Activated CD8-positive, alpha-beta memory T cell treated with anti-CD3 and anti-CD28 coated beads, Interleukin-2, amount 50 U/mL, for 24 hours (primary cell): ENCODE measurements at regions not wholly inside any gene's neighbourhood (a gene's known extent, or its start where the extent isn't known, plus 50 kb on each side); places are given as distances from the start of the nearest gene placed in this dataset.
"Not testable (repeated sequence)": the region's sequence is repeated elsewhere in the genome, so short reads cannot be mapped to it uniquely, and the experiment has no call there.

ENCODE experiments used
- DNase-seq: peaks from one replicate; pipeline ENCODE4 v3.0.0-alpha.2; 2020; ENCODE audit errors: extremely low read depth

GRCh38 chr6:147667082-147667481 is 158.6 kb downstream of the SAMD5 start:
- DNase-seq, result no peak

- DNase-seq, result no peak
These were observed 165.6 kb downstream of the SAMD5 start for GRCh38 chr6:147674099-147674498.

DNA sequence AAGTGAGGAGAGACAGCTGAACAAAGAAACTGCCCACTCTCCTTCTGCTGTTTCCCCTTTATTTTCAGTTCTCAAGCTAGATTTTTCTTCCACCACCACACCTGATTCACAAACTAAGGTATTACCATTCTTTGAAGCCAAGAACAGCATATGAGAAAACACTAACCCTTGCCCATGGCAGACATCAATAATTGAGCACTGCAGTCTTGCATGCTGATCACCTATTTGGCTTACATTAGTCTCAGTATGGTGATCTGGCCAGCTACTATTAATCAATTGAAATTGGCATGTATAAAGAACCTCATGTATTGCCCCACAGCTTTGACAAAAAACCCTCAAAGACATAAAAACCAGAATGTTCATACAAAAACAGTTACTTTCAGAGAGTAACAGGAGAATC is 166.3 kb downstream of the SAMD5 start:
- no peak for DNase-seq

DNA sequence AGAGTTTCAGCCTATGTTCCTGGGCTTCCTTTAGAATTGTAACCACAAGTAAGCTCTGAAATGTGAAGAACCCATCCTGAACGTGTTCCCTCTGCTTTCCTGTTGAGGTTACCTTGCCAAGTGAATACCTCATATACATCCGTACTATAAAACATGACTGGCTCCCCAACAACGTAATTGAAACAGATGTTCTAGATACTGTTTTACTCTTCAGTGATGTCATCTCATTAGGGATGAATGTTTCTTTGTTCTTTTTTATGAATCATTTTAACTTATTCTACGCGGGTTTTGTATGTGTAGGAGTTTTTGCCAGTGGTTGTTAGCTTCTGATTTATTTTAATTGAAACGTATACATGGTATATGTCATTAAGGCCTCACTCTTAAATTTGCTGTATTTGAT is 166.8 kb downstream of the SAMD5 start:
- DNase-seq, result no peak

DNA sequence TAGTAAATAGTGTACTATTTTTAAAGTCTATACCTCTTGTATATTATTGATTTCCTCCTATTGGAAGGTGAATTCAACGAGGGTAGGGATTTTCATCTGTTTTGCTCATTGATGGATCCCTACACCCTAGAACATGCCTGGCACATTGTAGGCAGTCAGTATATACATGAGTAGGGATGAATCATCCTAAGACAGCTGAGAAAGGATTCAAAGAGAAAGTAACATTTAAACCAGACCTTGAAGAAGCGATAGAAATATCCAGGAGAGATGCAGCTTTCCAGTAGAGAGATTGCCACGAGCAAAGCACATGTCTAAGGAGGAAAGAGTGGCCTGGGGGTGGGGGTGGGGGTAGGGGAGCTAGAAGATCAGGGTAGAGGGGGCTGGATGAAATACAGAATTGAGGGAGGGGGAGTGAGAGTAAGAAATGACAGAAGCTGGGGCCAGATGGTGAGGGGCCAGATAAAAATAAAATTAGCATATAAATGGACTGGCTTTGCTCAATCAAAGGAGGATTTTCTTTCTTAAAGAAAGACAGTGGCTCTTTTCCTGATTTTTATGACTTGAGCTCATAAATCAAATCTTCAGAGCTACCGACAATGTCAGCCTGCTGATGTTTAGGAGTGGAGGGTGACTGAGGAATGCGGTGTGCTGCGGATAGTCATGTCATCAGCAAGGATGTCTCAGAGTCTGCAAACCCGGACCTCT is 168.2 kb downstream of the SAMD5 start:
- DNase-seq, result no peak

- no peak for DNase-seq
These were observed 169.2 kb downstream of the SAMD5 start for GRCh38 chr6:147677647-147678046.

DNA sequence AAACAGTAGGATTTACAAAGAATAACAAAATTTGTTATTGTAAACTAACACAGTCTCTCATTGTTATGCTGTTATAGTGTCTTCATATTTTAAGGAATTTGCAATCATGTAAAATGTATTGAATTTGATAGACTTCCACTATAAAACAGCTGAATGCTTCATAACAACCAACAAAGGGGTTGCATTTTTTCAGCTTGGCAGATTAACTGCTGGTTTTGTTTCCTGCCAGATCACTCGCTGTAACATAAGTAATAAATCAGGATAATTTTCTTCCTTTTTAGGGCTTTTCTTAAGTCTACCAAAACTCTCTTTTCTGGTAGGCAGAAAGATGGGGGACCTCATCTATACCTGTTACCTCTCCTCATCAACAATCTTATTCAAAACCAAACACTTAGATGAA is 169.8 kb downstream of the SAMD5 start:
- DNase-seq, result no peak

DNA sequence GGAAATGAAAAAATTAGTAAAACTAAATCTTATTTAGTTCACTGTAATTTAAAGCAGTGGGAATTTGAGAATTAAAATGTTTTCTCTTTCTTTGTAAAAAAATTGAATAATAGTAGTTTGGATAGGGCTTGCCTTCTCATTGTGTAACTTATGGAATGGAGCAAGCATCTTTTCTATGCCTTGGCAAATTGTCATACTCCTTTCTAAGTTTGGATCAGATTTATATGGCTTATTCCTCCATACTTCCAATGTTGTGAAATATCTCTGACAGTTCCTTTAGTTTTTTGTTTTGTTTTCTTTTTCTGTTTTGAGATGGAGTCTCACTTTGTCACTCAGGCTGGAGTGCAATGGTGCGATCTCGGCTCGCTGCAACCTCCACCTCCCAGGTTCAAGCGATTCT is 176.4 kb downstream of the SAMD5 start:
- DNase-seq, result no peak

DNA sequence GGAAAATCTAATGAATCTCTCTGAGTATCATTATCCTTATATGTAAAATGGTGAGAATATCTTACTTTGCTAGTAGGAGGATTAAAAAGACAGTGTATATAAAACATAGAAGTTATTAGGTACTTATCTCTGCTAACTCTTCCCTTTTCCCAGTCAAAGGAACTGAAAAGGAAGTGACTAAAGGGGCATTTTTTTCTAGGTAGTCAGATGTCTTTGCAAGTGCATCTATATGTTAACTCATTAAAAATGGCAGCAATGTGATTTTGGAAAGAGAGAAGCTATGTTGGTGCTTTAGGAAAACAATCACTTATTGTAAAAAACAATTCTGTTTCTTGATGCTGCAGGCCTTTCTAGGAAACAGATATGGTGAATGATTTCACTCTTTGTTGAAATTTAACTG is 180.9 kb downstream of the SAMD5 start:
- no peak for DNase-seq

DNA sequence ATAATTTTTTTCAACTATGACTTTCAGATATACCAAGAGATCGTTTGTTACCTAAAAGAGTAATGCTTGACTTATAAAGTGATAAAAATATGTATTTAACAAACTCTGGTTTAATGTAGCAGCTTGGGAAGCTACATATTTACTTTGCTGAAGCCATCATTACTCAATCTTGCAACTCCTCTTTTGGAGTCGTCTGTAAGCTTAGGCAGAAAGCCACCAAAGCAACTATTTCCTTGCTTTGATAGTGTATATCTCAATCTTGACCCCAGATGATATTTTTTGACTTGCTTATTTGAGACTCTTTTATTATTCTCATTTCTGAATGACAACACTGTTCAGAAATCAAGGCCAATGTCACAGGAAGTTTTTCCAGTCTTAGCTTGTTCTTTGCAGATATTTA is 183.0 kb downstream of the SAMD5 start:
- no peak for DNase-seq

DNA sequence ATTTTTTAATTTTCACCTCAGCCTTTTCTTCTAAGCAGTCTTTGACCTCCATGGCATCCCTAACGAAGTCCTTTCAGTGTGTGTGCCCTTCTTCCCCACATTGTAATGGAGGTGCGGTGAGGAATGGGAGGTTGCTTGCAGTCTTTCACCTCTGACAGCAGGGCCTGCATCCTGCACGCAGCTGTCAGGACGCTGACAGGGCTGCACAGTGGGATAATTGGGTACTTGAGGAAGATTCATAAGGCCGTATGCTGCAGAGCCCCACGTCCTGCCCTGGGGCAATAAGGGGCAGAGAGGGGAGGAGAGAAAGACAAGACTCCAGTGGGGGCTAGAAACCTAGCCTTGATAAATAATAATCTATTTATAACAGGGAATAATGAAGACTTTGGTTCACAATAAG is 184.7 kb downstream of the SAMD5 start:
- DNase-seq, result no peak

GRCh38 chr6:147694556-147694955 is 186.1 kb downstream of the SAMD5 start:
- not testable (repeated sequence) for DNase-seq

DNA sequence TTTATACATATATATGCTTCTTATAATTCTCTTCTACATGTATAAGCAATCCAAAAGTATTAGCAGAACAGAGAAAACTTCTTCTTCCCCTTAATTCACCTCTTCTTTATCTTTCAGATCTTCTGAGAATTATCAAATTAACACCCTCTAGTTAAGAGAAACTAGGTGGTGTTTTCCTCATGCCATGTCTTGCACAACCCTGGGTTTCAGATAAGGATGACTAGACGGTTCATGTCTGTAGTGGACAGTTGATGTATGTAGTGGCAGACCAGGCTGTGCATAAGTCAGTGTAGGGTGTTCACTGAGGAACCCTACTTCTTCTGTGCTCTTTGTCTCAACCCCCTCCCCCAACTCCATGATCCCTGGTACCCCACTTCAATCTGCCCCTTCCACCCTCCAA is 187.3 kb downstream of the SAMD5 start:
- DNase-seq, result no peak

- no peak for DNase-seq
These were observed 190.7 kb downstream of the SAMD5 start for GRCh38 chr6:147699140-147699539.

- no peak for DNase-seq
These were observed 191.1 kb downstream of the SAMD5 start for GRCh38 chr6:147699637-147700036.

DNA sequence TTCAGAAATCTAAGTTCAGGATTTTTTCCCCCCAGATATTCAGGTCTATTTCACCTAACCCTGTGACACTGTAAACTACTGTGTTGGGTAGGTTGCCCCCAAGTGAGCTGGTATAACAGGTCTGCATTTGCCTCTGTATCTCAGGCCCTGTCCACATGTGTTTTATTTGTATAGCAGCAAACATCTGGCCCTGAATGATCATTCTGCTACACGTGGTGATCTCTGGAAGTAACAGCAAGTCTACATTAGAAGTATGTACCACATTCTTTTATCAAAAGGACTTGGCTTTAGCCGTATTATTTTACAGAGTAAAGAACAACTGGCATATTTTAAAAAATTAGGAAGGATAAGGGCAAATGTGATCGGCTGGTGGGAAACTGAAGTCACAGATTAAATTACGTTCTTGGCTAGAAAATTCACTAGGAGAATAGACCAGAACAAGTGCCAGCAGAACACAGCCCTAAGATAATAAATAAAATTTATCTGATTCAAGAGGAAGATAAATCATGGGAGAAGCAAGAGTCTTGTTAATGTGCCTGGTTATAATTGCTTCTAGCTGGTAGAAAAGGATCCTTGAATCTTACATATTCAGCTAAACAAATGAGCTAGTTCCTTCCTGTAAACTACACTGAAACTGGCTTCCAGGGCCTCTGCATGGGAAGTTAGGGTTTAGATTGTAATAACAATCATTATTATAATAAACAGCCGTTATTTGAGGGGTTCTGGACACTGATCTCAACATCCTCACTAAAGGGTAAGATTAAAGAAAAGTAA is 192.1 kb downstream of the SAMD5 start:
- no peak for DNase-seq

- no peak for DNase-seq
These were observed 196.2 kb downstream of the SAMD5 start for GRCh38 chr6:147704691-147705090.

DNA sequence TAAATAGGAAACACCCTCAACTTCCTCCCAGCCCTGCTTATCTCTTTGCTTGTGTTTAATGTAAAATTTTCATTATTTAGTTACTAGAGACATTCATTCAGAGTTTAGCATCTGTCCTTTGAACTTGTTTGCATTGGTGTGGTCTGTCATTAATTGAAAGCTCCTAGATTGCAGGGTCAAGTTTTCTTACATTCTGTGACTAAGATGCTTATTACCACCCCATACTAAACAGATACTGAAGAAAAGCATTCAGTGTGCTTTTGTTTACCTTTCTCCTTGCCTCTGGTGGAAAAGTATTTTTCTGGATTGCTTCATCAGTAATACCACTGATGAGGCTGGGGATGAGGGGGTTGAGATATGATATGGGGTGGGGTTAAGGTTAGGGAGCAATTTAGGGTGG is 199.0 kb downstream of the SAMD5 start:
- no peak for DNase-seq

DNA sequence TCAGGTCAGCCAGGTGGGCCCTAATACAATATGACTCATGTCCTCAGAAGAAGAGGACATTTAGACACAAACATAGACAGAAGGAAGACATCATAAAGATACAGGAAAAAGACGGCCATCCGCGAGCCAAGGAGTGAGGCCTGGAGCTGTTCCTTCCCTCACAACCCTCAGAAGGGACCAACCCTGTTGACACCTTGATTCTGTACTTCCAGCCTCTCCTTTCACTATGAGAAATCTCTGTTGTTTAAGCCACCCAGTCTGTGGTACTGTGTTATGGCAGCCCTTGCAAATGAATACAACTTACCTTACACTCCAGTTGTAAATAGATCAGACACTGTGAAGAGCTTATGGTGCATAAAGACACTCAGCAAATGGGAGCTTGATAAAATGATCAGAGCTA is 199.7 kb downstream of the SAMD5 start:
- DNase-seq, result no peak

DNA sequence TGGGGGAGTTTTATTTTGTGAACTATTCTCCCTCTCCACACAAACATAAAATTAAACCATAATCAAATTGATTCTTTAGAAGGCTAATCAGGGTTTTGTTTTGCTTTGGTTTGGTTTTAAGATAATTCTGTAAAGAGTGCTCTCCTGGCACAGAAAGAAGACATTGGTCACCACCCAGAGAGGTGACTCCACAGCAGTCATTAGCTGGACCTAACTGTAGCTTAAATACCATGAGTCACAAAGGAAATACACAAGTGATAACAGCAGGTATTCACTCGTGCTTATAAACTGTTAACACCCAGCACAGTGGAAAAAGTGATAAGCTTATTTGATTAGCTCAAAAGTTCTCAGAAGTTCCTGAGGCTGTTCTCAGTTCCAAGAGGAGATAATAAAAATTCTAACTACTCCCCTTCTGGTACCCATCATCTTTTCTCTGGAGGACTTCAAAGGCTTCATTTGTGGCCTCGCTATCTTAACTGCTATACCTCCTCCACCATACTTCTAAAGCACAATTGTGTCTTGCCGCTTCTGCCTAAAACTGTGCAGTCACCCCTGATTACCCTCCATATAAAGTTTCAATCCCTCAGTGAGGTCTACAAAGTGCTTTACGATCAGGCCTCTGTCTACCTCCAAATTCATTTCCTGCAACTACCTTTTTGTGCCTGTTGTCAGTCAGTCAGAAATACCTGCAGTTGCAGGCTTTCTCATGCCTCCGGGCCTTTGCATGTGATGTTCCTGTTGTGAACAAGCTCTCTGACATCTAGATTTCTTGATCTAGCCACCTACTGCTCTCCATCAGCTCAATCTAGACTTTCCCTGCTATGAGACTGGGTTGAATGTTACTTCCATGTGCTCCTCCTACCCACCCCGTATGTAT is 201.1 kb downstream of the SAMD5 start:
- no peak for DNase-seq

GRCh38 chr6:147710890-147711289 is 202.4 kb downstream of the SAMD5 start:
- no peak for DNase-seq

DNA sequence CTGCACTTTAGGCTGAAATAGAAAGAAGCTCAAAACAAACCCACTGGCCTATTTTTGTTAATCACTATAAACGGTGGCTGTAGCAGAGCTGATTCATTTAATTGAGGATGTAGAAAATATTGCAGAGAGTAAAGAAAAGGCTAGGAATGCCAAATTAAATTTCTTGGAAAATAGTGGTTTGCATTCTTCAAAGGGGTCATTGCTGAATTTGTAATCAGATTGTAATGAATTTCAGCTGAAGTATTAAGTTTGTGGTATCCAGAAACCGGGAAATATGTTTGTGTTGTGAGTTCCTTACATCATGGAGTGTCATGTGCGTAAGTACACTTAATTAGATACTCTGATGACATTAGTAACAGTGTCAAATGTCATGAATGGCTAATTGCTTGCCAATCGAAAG is 203.0 kb downstream of the SAMD5 start:
- no peak for DNase-seq

- no peak for DNase-seq
These were observed 204.4 kb downstream of the SAMD5 start for GRCh38 chr6:147712841-147713240.
